Trophoblast cell (in vitro differentiated cells and primary cell): ENCODE measurements at regions not wholly inside any gene's neighbourhood (a gene's known extent, or its start where the extent isn't known, plus 50 kb on each side); places are given as distances from the start of the nearest gene placed in this dataset.

ENCODE experiments used
- DNase-seq, 2 donors: peaks; one replicate each; pipeline ENCODE4 v3.0.0-alpha.2; 2016
- H2AFZ ChIP-seq: 2 replicates; pipeline ENCODE4 v1.6.1; 2013; ENCODE audit warnings: low read length, moderate library complexity, mild to moderate bottlenecking; ENCODE audit not compliant: insufficient read depth, poor library complexity
- H2AK5ac ChIP-seq: 2 replicates; pipeline ENCODE4 v1.6.1; 2013; ENCODE audit warnings: mild to moderate bottlenecking, low read length
- H2BK120ac ChIP-seq: 2 replicates; pipeline ENCODE4 v1.6.1; 2013; ENCODE audit warnings: low read length, mild to moderate bottlenecking, moderate library complexity; ENCODE audit not compliant: insufficient read depth, poor library complexity
- H2BK12ac ChIP-seq: 2 replicates; pipeline ENCODE4 v1.6.1; 2013; ENCODE audit warnings: mild to moderate bottlenecking, low read length, moderate library complexity
- H2BK5ac ChIP-seq: 2 replicates; pipeline ENCODE4 v1.6.1; 2013; ENCODE audit warnings: low read length, low read depth, moderate library complexity, mild to moderate bottlenecking; ENCODE audit not compliant: poor library complexity
- H3K14ac ChIP-seq: 2 replicates; pipeline ENCODE4 v1.6.1; 2013; ENCODE audit warnings: mild to moderate bottlenecking, low read length
- H3K18ac ChIP-seq: 2 replicates; pipeline ENCODE4 v1.6.1; 2013; ENCODE audit warnings: mild to moderate bottlenecking, low read length
- H3K23ac ChIP-seq: 2 replicates; pipeline ENCODE4 v1.6.1; 2013; ENCODE audit warnings: low read length
- H3K27ac ChIP-seq: 2 replicates; pipeline ENCODE4 v1.5.1; 2013; ENCODE audit warnings: low read depth, mild to moderate bottlenecking, inconsistent platforms, low read length, moderate library complexity
- H3K27me3 ChIP-seq: 2 replicates; pipeline ENCODE4 v1.6.1; 2013; ENCODE audit warnings: inconsistent platforms, mild to moderate bottlenecking, low read length, moderate library complexity; ENCODE audit not compliant: insufficient read depth
- H3K36me3 ChIP-seq, 2 experiments: 1 replicate in 1 of 2; 2 replicates in 1 of 2; pipeline ENCODE4 v1.6.1; 2013; ENCODE audit warnings: low read length in 2 of 2, mild to moderate bottlenecking in 2 of 2, moderate library complexity in 1 of 2; ENCODE audit not compliant: insufficient read depth in 2 of 2, control insufficient read depth in 1 of 2
- H3K4ac ChIP-seq: 2 replicates; pipeline ENCODE4 v1.6.1; 2013; ENCODE audit warnings: low read depth, mild to moderate bottlenecking, low read length, moderate library complexity
- H3K4me1 ChIP-seq, 2 experiments: 1 replicate in 1 of 2; 2 replicates in 1 of 2; pipeline ENCODE4 v1.6.1; 2013; ENCODE audit warnings: low read length in 2 of 2, mild to moderate bottlenecking in 2 of 2, moderate library complexity in 1 of 2; ENCODE audit not compliant: insufficient read depth in 2 of 2, control insufficient read depth in 1 of 2
- H3K4me2 ChIP-seq: 2 replicates; pipeline ENCODE4 v1.6.1; 2013; ENCODE audit warnings: inconsistent platforms, mild to moderate bottlenecking, low read length, moderate library complexity
- H3K4me3 ChIP-seq: 2 replicates; pipeline ENCODE4 v1.5.1; 2013; ENCODE audit warnings: mild to moderate bottlenecking, low read depth, low read length, inconsistent platforms
- H3K79me1 ChIP-seq: one replicate; pipeline ENCODE4 v1.6.1; 2013; ENCODE audit warnings: low read length
- H3K79me2 ChIP-seq: 2 replicates; pipeline ENCODE4 v1.6.1; 2013; ENCODE audit warnings: low read length, mild to moderate bottlenecking; ENCODE audit not compliant: control insufficient read depth, insufficient read depth, poor library complexity
- H3K9ac ChIP-seq: 2 replicates; pipeline ENCODE4 v1.6.1; 2013; ENCODE audit warnings: mild to moderate bottlenecking, low read length
- H3K9me3 ChIP-seq: 2 replicates; pipeline ENCODE4 v1.6.1; 2013; ENCODE audit warnings: low read depth, mild to moderate bottlenecking, control low read depth, inconsistent platforms, low read length; ENCODE audit not compliant: insufficient read depth
- H4K12ac ChIP-seq: 2 replicates; pipeline ENCODE4 v1.6.1; 2013; ENCODE audit warnings: low read depth, mild to moderate bottlenecking, low read length, moderate library complexity
- H4K8ac ChIP-seq: 2 replicates; pipeline ENCODE4 v1.6.1; 2013; ENCODE audit warnings: low read depth, mild to moderate bottlenecking, low read length, moderate library complexity
- H4K91ac ChIP-seq: one replicate; pipeline ENCODE4 v1.6.1; 2013; ENCODE audit warnings: low read depth, mild to moderate bottlenecking, low read length, moderate library complexity
- WGBS: extraction: QIAGEN DNeasy Blood & Tissue Kit; methylation state at CpG from one replicate; pipeline ENCODE4 v1.1.7; 2013; ENCODE audit warnings: missing lambda C conversion rate; ENCODE audit not compliant: insufficient read length, insufficient coverage; ENCODE audit errors: extremely low coverage; 5-methylcytosine and 5-hydroxymethylcytosine counted together

- WGBS, result no CpG with 5 or more reads among the region's 3 CpGs
- peaks cover 7% of the 10 kb centered on the region for H3K9me3 ChIP-seq
- no peaks in the 10 kb centered on the region for H3K27me3 ChIP-seq
- H3K79me2 ChIP-seq, result no peaks in the 10 kb centered on the region
- H3K9ac ChIP-seq, result no peak overlapping the region
- no peak overlapping the region for H2AK5ac ChIP-seq
- no peak overlapping the region for H3K23ac ChIP-seq
- no peaks in the 10 kb centered on the region for H3K79me1 ChIP-seq
- no peaks in the 10 kb centered on the region for H3K36me3 ChIP-seq
- H3K14ac ChIP-seq, result no peak overlapping the region
- no peak overlapping the region for H2BK12ac ChIP-seq
- H3K4me2 ChIP-seq, result no peak overlapping the region
- no peak overlapping the region for H2AFZ ChIP-seq
- no peak overlapping the region for H3K18ac ChIP-seq
- H4K8ac ChIP-seq, result no peak overlapping the region
- no peaks in the 10 kb centered on the region for H3K4me1 ChIP-seq
- DNase-seq, result no peak
- no peak overlapping the region for H2BK120ac ChIP-seq
- no peak overlapping the region for H2BK5ac ChIP-seq
- H3K4me3 ChIP-seq, result no peak overlapping the region
- H4K12ac ChIP-seq, result no peak overlapping the region
- no peak overlapping the region for H3K27ac ChIP-seq
- no peak overlapping the region for H4K91ac ChIP-seq
- H3K4ac ChIP-seq, result no peak overlapping the region
These were observed 203.0 kb downstream of the ICE1 start for GRCh38 chr5:5625491-5625890.

- Histone ChIP-seq H4K12ac (no peak overlapping the region), H2AFZ (no peak overlapping the region), H3K9me3 (peaks cover 7% of the 10 kb centered on the region), H2BK5ac (no peak overlapping the region), H2BK12ac (no peak overlapping the region), H3K4me2 (no peak overlapping the region), H3K27ac (no peak overlapping the region), H3K79me1 (no peaks in the 10 kb centered on the region), H3K14ac (no peak overlapping the region), H3K36me3 (no peaks in the 10 kb centered on the region), H4K8ac (no peak overlapping the region), H3K4me1 (no peaks in the 10 kb centered on the region), H4K91ac (no peak overlapping the region), H3K79me2 (no peaks in the 10 kb centered on the region), H3K4ac (no peak overlapping the region), H3K27me3 (no peaks in the 10 kb centered on the region), H3K23ac (no peak overlapping the region), H2BK120ac (no peak overlapping the region), H3K18ac (no peak overlapping the region), H3K9ac (no peak overlapping the region), H3K4me3 (no peak overlapping the region), H2AK5ac (no peak overlapping the region)
- no peak for DNase-seq
- WGBS, result no CpG with 5 or more reads among the region's 2 CpGs
These were observed 200.9 kb downstream of the ICE1 start for GRCh38 chr5:5623397-5623796.

GRCh38 chr5:5622806-5623205, 200.3 kb downstream of the ICE1 start:
- Histone ChIP-seq H3K36me3 (no peaks in the 10 kb centered on the region), H3K27me3 (no peaks in the 10 kb centered on the region), H4K91ac (no peak overlapping the region), H3K27ac (no peak overlapping the region), H3K14ac (no peak overlapping the region), H4K12ac (no peak overlapping the region), H2BK120ac (no peak overlapping the region), H2BK5ac (no peak overlapping the region), H3K9me3 (peaks cover 7% of the 10 kb centered on the region), H3K23ac (no peak overlapping the region), H3K4me3 (no peak overlapping the region), H3K4me1 (no peaks in the 10 kb centered on the region), H2AK5ac (no peak overlapping the region), H3K18ac (no peak overlapping the region), H3K79me1 (no peaks in the 10 kb centered on the region), H3K79me2 (no peaks in the 10 kb centered on the region), H2AFZ (no peak overlapping the region), H3K4ac (no peak overlapping the region), H4K8ac (no peak overlapping the region), H2BK12ac (no peak overlapping the region), H3K9ac (no peak overlapping the region), H3K4me2 (no peak overlapping the region)
- DNase-seq, result no peak

GRCh38 chr5:5619546-5619945, 197.1 kb downstream of the ICE1 start:
- Histone ChIP-seq H3K27ac (no peak overlapping the region), H2AFZ (no peak overlapping the region), H4K12ac (no peak overlapping the region), H3K79me1 (no peaks in the 10 kb centered on the region), H3K4ac (no peak overlapping the region), H3K18ac (no peak overlapping the region), H2AK5ac (no peak overlapping the region), H2BK120ac (no peak overlapping the region), H3K14ac (no peak overlapping the region), H3K79me2 (no peaks in the 10 kb centered on the region), H3K23ac (no peak overlapping the region), H2BK12ac (no peak overlapping the region), H3K27me3 (no peaks in the 10 kb centered on the region), H2BK5ac (no peak overlapping the region), H4K8ac (no peak overlapping the region), H3K36me3 (no peaks in the 10 kb centered on the region), H3K9ac (no peak overlapping the region), H4K91ac (no peak overlapping the region), H3K9me3 (peaks cover 7% of the 10 kb centered on the region), H3K4me3 (no peak overlapping the region), H3K4me1 (no peaks in the 10 kb centered on the region), H3K4me2 (no peak overlapping the region)
- no CpG with 5 or more reads among the region's 3 CpGs for WGBS
- no peak for DNase-seq

DNA sequence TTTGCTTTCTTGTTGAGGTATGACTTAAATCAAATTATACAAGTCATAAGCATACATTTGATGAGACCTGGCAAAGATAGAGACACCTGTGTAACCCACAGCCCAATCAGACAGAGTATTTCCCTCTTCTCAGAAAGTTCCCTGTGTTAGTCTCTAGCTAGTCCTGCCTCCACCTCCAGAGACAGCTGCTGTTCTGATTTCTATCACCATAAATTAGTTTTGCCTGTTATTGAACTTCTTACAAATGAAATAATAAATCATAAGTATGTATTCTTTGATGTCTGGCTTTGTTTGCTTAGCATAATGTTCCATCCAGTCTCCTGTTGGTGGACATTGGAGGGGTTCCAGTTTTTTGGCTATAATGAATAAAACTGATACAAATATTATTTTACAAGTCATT, 194.5 kb downstream of the ICE1 start:
- H2BK12ac ChIP-seq, result no peak overlapping the region
- no peaks in the 10 kb centered on the region for H3K4me1 ChIP-seq
- no peaks in the 10 kb centered on the region for H3K36me3 ChIP-seq
- H3K4ac ChIP-seq, result no peak overlapping the region
- no peak overlapping the region for H2AK5ac ChIP-seq
- no peak overlapping the region for H4K12ac ChIP-seq
- H3K9me3 ChIP-seq, result no peaks in the 10 kb centered on the region
- no peaks in the 10 kb centered on the region for H3K27me3 ChIP-seq
- no peak for DNase-seq
- H3K79me2 ChIP-seq, result no peaks in the 10 kb centered on the region
- no peak overlapping the region for H3K18ac ChIP-seq
- no peak overlapping the region for H2BK5ac ChIP-seq
- H3K4me2 ChIP-seq, result no peak overlapping the region
- no peaks in the 10 kb centered on the region for H3K79me1 ChIP-seq
- no peak overlapping the region for H3K9ac ChIP-seq
- no peak overlapping the region for H2BK120ac ChIP-seq
- no peak overlapping the region for H3K23ac ChIP-seq
- H4K91ac ChIP-seq, result no peak overlapping the region
- no peak overlapping the region for H3K4me3 ChIP-seq
- no peak overlapping the region for H2AFZ ChIP-seq
- H4K8ac ChIP-seq, result no peak overlapping the region
- H3K27ac ChIP-seq, result no peak overlapping the region
- no peak overlapping the region for H3K14ac ChIP-seq
